GM23248 (cell line): ENCODE measurements at regions not wholly inside any gene's neighbourhood (a gene's known extent, or its start where the extent isn't known, plus 50 kb on each side); places are given as distances from the start of the nearest gene placed in this dataset.

Source experiments
- EZH2 ChIP-seq: fragments of 200-600 bp; sonication (generic); IDR thresholded peaks from 2 replicates; pipeline ENCODE4 v1.6.1; 2018; ENCODE audit warnings: antibody characterized with exemption, mild to moderate bottlenecking; ENCODE audit not compliant: insufficient read depth, poor library complexity, severe bottlenecking
- EZH2phosphoT487 ChIP-seq: fragments of 200-600 bp; sonication (generic); IDR thresholded peaks from 2 replicates; pipeline ENCODE4 v1.6.1; 2018; ENCODE audit warnings: antibody characterized with exemption, moderate library complexity, mild to moderate bottlenecking, low read depth; ENCODE audit not compliant: insufficient read depth

DNA sequence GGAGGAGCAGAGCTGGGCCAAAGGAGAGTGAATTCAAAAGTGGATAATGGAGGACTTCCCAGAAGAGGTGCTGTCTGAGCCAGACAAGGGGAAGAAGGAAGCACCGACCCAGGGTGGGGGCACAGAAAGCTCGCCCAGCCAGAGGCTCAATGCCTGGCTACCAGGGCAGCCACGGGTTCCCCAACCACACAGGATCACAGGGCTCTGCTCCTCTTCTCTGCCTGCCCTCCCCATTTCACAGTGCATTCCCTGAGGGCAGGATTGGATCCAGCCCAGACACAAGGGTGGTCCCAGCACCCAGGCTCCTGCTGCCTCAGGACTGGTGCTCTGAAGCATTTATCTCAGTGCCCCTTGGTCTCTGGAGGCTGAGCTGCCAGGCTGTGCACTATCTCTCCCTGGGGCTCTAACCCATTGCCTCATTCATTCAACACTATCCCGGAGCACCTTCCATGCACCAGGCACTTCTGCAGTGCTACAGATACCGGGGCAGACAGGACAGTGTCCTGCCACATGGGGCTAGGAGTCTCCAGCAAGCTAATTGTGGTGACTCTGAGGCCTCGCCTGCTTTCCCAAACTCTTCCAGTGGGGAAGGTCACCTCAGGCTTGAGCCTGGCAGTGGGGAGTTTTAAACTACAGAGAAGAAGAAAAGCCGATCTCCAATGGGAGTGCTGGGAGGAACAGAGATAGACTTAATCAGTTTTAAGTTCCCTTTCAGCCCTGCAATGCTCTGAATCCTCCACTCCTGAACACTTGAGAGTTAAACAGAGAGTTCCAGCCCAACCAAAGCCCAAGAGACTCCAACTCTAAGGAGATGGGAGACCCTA is 201.8 kb upstream of the ZMIZ1 start:
- TF ChIP-seq EZH2 (no peak), EZH2phosphoT487 (no peak)
